ENCODE measurements at regions not wholly inside any gene's neighbourhood (a gene's known extent, or its start where the extent isn't known, plus 50 kb on each side); places are given as distances from the start of the nearest gene placed in this dataset.

DNA sequence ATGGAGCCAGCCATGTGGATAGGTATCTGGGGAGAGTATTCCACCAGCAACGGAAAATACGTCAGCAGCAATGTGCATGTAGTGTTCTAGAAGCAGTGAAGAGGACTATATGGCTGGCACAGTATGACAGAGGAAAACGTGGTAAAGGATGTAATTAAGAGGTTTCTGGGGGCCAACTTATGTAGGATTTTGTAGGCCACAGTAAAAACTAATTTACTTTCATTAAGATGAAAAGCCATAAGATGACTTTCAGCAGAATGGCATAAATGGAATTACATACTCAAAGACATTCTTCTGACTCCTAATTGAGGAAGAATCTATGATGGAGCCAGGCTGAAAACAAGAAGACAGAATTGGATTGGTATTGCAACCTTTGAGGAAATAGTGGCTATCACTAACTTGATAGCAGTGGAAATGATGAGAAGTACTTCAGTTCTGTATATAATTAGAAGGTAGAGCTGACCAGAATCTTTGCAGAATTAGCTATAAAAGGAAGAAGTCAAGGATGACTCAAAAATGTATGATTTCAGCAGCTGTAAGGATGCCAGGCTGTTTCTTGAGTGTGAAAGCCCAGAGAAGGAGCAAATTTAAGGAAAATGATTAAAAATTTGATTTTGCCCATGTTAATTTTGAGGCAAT, 156.7 kb downstream of the MBL2 start:
- no peak for DNase-seq (ENCODE audit: low spot score)
- no peak for TF ChIP-seq CTCF (IDR thresholded peaks at IDR 0.05; ENCODE audit: borderline replicate concordance, control extremely low read depth, extremely low read depth, insufficient read depth, missing control alignments)
- in situ Hi-C loops (cut with MboI; ENCODE audit: low sequenced_read_pairs, unreplicated experiment), result no loop called here

- no peak for TF ChIP-seq CTCF (IDR thresholded peaks at IDR 0.05; ENCODE audit: borderline replicate concordance, control extremely low read depth, extremely low read depth, insufficient read depth, missing control alignments)
- in situ Hi-C loops (cut with MboI; ENCODE audit: low sequenced_read_pairs, unreplicated experiment), result no loop called here
- no peak for DNase-seq (ENCODE audit: low spot score)
Observed at GRCh38 chr10:52616395-52616764, 156.2 kb downstream of the MBL2 start.

DNA sequence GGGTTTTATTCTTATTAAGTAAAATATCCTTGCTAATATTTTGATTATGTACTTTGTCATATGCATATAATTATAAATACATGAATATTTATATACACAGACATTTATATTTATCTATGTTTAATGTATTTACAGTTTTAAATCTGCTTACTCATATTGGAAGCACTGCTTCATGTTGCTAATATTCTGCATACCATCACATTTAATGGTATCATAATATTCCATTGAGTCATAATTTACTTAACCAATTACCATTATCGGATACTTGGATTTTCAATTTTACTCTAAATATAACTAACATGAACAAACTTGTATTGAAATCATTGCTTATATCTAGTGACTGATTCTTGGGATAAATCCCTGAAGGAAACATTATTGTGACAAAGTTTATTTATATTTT, 155.2 kb downstream of the MBL2 start:
- TF ChIP-seq CTCF (IDR thresholded peaks at IDR 0.05; ENCODE audit: borderline replicate concordance, control extremely low read depth, extremely low read depth, insufficient read depth, missing control alignments), result no peak
- in situ Hi-C loops (cut with MboI; ENCODE audit: low sequenced_read_pairs, unreplicated experiment), result no loop called here
- no peak for DNase-seq (ENCODE audit: low spot score)

DNA sequence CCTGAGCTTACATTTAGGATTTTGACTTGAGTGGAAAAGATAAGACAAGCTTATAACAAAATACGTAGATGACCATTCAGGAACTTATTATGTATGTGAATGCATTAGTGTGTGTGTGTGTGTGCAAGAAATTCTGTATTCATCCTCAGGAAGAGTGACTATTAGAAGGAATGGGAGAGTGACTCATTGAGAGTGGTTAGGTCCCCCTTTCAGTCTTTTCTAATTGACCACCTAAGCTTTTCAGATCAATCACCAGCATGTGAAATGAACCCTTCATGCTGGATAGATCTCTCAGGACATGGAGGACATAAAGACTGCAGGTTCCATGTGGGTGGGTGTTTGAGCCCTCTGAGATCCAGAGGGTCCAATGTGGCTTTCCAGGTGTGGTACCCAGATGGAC, 153.5 kb downstream of the MBL2 start:
- in situ Hi-C loops (cut with MboI; ENCODE audit: low sequenced_read_pairs, unreplicated experiment), result no loop called here
- no peak for TF ChIP-seq CTCF (IDR thresholded peaks at IDR 0.05; ENCODE audit: borderline replicate concordance, control extremely low read depth, extremely low read depth, insufficient read depth, missing control alignments)
- DNase-seq (ENCODE audit: low spot score), result no peak

DNA sequence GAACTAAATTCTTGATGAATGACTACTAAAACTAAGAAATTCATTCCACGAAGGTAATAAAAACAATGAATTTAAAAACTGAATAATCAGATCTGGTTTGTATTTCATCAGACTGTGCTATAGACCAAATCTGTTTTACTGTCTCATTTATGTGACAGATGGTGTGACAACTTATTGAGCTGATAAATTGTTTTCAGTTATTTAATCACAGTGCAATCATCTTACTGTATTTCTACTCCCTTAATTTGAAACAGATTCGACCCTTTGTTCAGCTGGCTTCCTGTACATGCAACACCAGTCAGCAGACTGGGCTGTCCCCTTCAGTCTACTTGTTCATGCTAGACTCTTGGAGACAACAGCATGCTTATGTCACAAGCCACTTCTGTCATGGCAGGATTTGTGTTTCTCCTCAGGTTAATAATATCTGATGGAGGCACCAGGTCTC, 150.9 kb downstream of the MBL2 start:
- in situ Hi-C loops (cut with MboI; ENCODE audit: low sequenced_read_pairs, unreplicated experiment), result no loop called here
- TF ChIP-seq CTCF (IDR thresholded peaks at IDR 0.05; ENCODE audit: borderline replicate concordance, control extremely low read depth, extremely low read depth, insufficient read depth, missing control alignments), result no peak
- no peak for DNase-seq (ENCODE audit: low spot score)

DNA sequence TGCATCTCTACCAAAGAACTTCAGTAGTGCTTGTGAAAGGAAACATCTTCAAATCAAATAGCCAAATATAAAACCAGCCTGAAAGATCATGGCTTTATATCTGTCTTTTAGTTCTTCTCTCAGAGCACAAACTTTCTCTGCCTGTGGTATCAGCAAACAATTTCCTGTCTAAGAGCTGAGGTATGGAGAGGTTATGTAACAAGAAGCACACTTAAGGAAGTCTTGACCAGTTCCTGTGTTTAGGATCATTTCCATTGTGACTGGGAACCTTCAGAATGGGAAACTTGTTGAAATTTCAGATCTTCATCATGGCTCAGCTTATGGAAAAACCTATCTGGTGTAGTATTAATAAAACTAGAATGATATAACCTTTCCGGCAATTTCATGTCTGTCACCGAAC, 148.8 kb downstream of the MBL2 start:
- no peak for DNase-seq (ENCODE audit: low spot score)
- no peak for TF ChIP-seq CTCF (IDR thresholded peaks at IDR 0.05; ENCODE audit: borderline replicate concordance, control extremely low read depth, extremely low read depth, insufficient read depth, missing control alignments)
- in situ Hi-C loops (cut with MboI; ENCODE audit: low sequenced_read_pairs, unreplicated experiment), result no loop called here
